PC-9 (cell line): ENCODE measurements at regions not wholly inside any gene's neighbourhood (a gene's known extent, or its start where the extent isn't known, plus 50 kb on each side); places are given as distances from the start of the nearest gene placed in this dataset.

Experiments used
- CTCF ChIP-seq: fragments of 200-600 bp; sonication (generic); conservative IDR thresholded peaks from 2 replicates; pipeline ENCODE4 v1.6.1; 2017; ENCODE audit warnings: mixed run types, antibody characterized with exemption, mild to moderate bottlenecking, moderate library complexity
- EZH2 ChIP-seq: fragments of 200-600 bp; sonication (generic); IDR thresholded peaks from 2 replicates; pipeline ENCODE4 v1.8.0; 2017; ENCODE audit warnings: antibody characterized with exemption, low read depth

- no peak for TF ChIP-seq CTCF
- no peak for TF ChIP-seq EZH2
These were observed 100.4 kb upstream of the SERP2 start for GRCh38 chr13:44273216-44273615.
